Tibial nerve (tissue), 4 donors: ENCODE measurements at regions not wholly inside any gene's neighbourhood (a gene's known extent, or its start where the extent isn't known, plus 50 kb on each side); places are given as distances from the start of the nearest gene placed in this dataset.
A peak's percentile ranks its signal among the peaks of the same experiment; 100 is the strongest.

Experiments used
- DNase-seq, 2 donors: peaks; one replicate each; pipeline ENCODE4 v3.0.0-alpha.2; 2019; ENCODE audit warnings: low spot score in 2 of 2
- H3K27ac ChIP-seq, 4 donors: fragments of 200-600 bp; sonication (generic) in 3 of 4; one replicate each; pipeline ENCODE4 v1.5.1; 2017 to 2019; ENCODE audit warnings: mild to moderate bottlenecking in 1 of 4
- H3K27me3 ChIP-seq, 2 donors: fragments of 200-600 bp; sonication (generic) in 1 of 2; one replicate each; pipeline versions ENCODE4 v1.5.1 to v1.6.0; 2017 to 2019
- H3K36me3 ChIP-seq, 3 donors: fragments of 200-600 bp; sonication (generic); one replicate each; pipeline ENCODE4 v1.5.1; 2018 to 2019
- H3K4me1 ChIP-seq, 4 donors: fragments of 200-600 bp; sonication (generic) in 3 of 4; one replicate each; pipeline ENCODE4 v1.5.1; 2017 to 2019
- H3K4me3 ChIP-seq, 4 donors: fragments of 200-600 bp; sonication (generic) in 3 of 4; one replicate each; pipeline ENCODE4 v1.5.1; 2017 to 2019; ENCODE audit warnings: mild to moderate bottlenecking in 1 of 4, moderate library complexity in 1 of 4
- H3K9me3 ChIP-seq, 4 donors: fragments of 200-600 bp; sonication (generic) in 3 of 4; one replicate each; pipeline ENCODE4 v1.5.1; 2017 to 2019
- EP300 ChIP-seq, 2 donors: sonication (generic); formaldehyde crosslinking; IDR thresholded peaks; one replicate each; pipeline ENCODE4 v1.6.1; 2017; ENCODE audit warnings: antibody characterized with exemption in 2 of 2, mild to moderate bottlenecking in 1 of 2
- POLR2A ChIP-seq, 2 donors: fragments of 450-650 bp; IDR thresholded peaks; one replicate each; pipeline ENCODE4 v1.6.1; 2017; ENCODE audit warnings: antibody characterized with exemption in 2 of 2, mild to moderate bottlenecking in 2 of 2, moderate library complexity in 2 of 2
- WGBS, 2 donors: methylation state at CpG; one replicate each; pipeline ENCODE4 v1.1.5; 2018; 5-methylcytosine and 5-hydroxymethylcytosine counted together
- TF ChIP-seq, protein P1 (sequence below), 5 experiments: fragments of 200-600 bp in 3 of 5; fragments of 450-650 bp in 2 of 5; sonication (generic) in 3 of 5; IDR thresholded peaks; one replicate each; pipeline ENCODE4 v1.5.1; 2016 to 2019; ENCODE audit warnings: antibody characterized with exemption in 5 of 5, mild to moderate bottlenecking in 3 of 5, moderate library complexity in 2 of 5

DNA sequence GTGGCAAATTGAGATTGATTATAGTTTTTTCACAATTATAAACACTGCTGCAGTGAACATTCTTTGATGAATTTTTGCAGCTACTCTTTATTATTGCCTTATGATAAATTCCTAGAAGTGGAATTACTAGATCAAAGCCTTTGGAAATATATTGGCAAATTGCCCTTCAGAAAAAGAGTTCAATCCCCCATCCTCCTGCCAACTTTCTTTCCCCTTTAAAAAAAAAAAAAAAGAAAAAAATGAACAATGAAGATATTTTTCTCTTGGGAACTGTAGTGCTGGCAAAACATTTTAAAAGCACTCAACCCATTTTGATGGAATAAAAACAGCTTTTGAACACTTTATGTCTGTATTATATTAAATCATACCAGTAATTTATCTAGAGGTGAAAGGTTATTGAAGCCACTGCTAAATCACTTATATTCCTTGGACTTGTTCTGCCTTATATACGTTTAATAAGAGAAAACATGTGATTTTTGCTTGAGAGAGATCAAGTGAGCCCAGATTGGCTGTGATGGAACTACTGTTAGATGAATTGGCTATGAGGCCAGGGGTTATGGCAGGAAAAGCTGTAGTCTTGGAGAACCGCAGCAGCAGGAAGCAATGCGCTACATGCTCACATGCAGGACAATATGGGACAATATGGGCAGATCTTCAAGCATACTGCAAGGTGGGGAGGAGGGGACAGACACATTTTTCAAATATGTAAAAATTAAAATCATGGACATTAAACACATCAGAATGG, 212.8 kb upstream of the C2CD4B start:
- no peak for DNase-seq
- 39 to 45% methylated on average over 3 of the region's 3 CpGs for WGBS, 2 donors
- H3K27me3 ChIP-seq, result peaks cover 0 to 5% of the 10 kb centered on the region in 2 donors
- H3K27ac ChIP-seq, result no peak overlapping the region
- H3K9me3 ChIP-seq, result no peaks in the 10 kb centered on the region
- peaks cover 0 to 18% (median 2%) of the 10 kb centered on the region in 4 donors for H3K4me1 ChIP-seq
- TF ChIP-seq EP300 (IDR thresholded peaks at IDR 0.05), result no peak
- H3K4me3 ChIP-seq, result no peak overlapping the region
- H3K36me3 ChIP-seq, result no peaks in the 10 kb centered on the region

DNA sequence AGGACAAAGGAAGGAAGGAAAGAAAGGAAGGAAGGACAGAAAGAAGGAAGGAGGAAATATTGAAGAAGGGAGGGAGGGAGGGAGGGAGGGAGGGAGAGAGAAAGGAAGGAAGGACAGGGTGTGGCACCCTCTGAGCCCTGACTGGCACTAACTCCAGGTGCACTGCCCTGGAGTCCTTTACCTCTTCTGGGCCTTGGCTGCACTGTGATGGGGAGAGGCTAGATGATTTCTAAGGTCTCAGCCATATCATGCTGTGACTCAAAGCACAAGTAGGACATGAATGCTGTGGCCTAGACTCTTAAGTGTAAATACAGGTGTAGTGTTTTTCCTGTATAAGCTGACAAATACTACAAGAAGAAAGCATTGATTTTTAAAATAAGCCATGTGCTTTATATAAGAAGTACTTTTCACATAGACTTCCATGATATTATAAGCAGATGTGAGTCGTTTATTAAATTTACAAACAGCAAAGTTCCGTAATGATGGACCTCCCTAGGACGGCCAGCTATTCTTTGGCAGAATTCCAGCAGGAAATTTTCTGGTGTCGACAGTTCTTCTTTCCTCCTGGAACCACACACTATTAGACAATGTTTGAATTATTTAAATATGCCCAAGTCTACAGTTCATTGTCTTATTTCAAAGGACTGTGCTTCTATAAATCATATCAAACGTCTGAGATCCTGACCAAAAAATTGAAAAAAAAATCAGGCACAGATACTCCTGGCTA, 213.8 kb upstream of the C2CD4B start:
- Histone ChIP-seq H3K4me1 (peaks cover 0 to 18% (median 2%) of the 10 kb centered on the region in 4 donors), H3K36me3 (no peaks in the 10 kb centered on the region), H3K4me3 (no peak overlapping the region), H3K27ac (no peak overlapping the region), H3K9me3 (no peaks in the 10 kb centered on the region), H3K27me3 (peaks cover 0 to 5% of the 10 kb centered on the region in 2 donors)
- no peak for TF ChIP-seq POLR2A (IDR thresholded peaks at IDR 0.05)
- TF ChIP-seq, protein P1, sequence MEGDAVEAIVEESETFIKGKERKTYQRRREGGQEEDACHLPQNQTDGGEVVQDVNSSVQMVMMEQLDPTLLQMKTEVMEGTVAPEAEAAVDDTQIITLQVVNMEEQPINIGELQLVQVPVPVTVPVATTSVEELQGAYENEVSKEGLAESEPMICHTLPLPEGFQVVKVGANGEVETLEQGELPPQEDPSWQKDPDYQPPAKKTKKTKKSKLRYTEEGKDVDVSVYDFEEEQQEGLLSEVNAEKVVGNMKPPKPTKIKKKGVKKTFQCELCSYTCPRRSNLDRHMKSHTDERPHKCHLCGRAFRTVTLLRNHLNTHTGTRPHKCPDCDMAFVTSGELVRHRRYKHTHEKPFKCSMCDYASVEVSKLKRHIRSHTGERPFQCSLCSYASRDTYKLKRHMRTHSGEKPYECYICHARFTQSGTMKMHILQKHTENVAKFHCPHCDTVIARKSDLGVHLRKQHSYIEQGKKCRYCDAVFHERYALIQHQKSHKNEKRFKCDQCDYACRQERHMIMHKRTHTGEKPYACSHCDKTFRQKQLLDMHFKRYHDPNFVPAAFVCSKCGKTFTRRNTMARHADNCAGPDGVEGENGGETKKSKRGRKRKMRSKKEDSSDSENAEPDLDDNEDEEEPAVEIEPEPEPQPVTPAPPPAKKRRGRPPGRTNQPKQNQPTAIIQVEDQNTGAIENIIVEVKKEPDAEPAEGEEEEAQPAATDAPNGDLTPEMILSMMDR (IDR thresholded peaks at IDR 0.05), result no peak
- TF ChIP-seq EP300 (IDR thresholded peaks at IDR 0.05), result no peak
- no peak for DNase-seq
- 30 to 31% methylated on average over 5 of the region's 5 CpGs for WGBS, 2 donors

DNA sequence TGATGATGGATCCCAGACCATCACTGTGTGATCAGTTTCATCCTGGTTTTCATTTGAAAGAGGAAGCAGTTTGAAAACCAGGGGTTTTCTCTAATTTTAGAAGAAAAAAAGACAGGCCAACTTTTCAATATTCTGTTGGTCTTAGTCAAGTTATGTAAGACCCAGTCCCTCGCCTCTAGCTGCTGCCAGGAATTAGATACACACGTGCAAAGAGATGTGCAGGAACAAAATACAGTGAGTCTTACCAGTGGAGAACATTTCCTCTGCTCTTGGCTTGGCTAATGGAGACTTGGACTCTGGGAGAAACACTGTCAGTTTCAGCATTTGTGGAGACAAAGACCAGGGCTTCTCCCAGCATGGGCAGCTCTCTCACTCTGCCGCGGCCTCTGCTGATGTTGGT, 214.9 kb upstream of the C2CD4B start:
- H3K9me3 ChIP-seq, result no peaks in the 10 kb centered on the region
- DNase-seq, result no peak
- no peak overlapping the region for H3K4me3 ChIP-seq
- H3K27me3 ChIP-seq, result peaks cover 0 to 5% of the 10 kb centered on the region in 2 donors
- H3K4me1 ChIP-seq, result peaks cover 0 to 18% (median 2%) of the 10 kb centered on the region in 4 donors
- H3K27ac ChIP-seq, result no peak overlapping the region
- WGBS, 2 donors, result 90 to 91% methylated on average over 4 of the region's 4 CpGs
- no peaks in the 10 kb centered on the region for H3K36me3 ChIP-seq
- TF ChIP-seq, protein P1 (IDR thresholded peaks at IDR 0.05), result no peak
- TF ChIP-seq EP300 (IDR thresholded peaks at IDR 0.05) (no peak), POLR2A (IDR thresholded peaks at IDR 0.05) (no peak)

DNA sequence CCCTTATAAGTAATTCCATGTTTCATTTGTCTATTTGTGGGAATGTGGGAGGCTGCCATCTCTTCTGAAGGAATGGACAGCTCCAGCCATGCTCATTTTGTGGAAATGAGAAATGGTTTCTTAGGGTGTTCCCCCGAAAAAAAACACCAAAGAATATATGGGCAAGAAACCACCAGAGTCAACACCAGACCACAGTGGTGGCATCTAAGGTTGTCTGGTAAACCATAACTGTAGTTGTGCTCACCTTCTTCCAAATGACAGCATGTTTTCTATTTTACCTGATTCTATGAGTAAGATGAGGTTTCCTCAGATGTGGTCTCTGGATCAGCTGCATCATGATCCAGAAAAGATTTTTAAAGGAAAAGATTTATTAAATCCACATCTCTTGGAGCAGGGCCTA, 217.0 kb upstream of the C2CD4B start:
- Histone ChIP-seq H3K36me3 (no peaks in the 10 kb centered on the region), H3K27me3 (peaks cover 0 to 5% of the 10 kb centered on the region in 2 donors), H3K4me3 (no peak overlapping the region), H3K9me3 (no peaks in the 10 kb centered on the region), H3K4me1 (peaks cover 0 to 18% (median 2%) of the 10 kb centered on the region in 4 donors), H3K27ac (no peak overlapping the region)
- TF ChIP-seq EP300 (IDR thresholded peaks at IDR 0.05) (no peak), POLR2A (IDR thresholded peaks at IDR 0.05) (no peak)
- TF ChIP-seq, protein P1 (IDR thresholded peaks at IDR 0.05), result no peak
- WGBS, 2 donors, result 95 to 97% methylated on average over 1 of the region's 1 CpG
- no peak for DNase-seq

DNA sequence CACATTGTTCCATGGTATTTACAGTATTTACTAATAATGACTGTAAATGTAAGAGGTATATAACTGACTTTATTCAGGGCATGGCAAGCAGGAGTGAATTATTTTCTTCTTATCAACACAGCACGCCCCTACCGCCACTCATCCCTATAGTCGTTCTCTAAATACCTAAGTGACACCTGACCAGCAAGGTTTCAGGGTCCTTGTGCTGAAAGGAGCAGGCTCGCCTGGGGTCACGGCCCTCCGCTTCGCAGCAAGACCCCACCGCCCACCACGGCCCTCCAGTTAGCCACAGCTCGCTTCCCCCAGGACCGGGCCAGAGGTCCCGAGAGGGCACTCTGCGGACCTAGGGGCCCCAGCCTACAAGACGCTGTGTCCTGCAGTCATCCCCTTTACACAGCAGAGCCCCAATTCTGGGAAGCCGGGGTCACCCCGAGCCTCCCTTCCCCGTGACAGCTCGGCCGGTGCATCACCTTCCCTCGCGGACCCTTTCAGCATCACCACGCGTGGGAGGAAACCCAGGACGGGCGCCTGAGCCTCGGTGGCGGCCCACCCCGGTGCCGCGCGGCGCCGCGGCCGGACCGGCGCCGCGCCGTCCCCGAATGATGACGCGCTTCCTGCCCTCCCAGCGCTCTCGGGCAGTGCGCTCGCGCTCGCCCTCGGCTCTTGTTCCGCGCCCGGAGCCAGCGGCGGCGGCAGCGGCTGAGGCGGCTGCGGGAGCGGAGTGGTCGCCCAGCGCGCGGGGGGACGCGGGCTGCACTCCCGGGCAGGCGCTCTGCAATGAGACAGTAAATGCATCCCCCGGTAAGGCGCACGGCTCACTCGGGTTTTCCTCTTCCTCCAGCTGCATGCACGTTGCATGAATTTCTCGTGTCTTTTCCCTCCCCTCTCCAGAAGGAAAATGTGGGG, 225.1 kb upstream of the C2CD4B start, which contains the start of gene TLN2:
Gene TLN2, plus strand, starts transcription at position 666 of the 906 bp plus-strand sequence.
- WGBS, 2 donors, result 1 to 2% methylated on average over 32 to 35 of the region's 74 CpGs

More for the DNA sequence above, 225.1 kb upstream of the C2CD4B start, which contains the start of gene TLN2:
- peak within 1 kb of the TSS; percentile 69 to 90 (median 87) for H3K27ac ChIP-seq
- no peaks in the 10 kb centered on the region for H3K9me3 ChIP-seq
- peaks cover 0 to 37% (median 7%) of the 10 kb centered on the region in 4 donors for H3K4me1 ChIP-seq
- no peaks in the 10 kb centered on the region for H3K27me3 ChIP-seq
- H3K4me3 ChIP-seq, result peak within 1 kb of the TSS; percentile 72 to 89 (median 80)
- TF ChIP-seq POLR2A (IDR thresholded peaks at IDR 0.05) (peak; percentile 72 to 88), EP300 (IDR thresholded peaks at IDR 0.05) (peak in 1 of 2 donors; percentile 76)
- TF ChIP-seq, protein P1 (IDR thresholded peaks at IDR 0.05), result peak in 1 of 5 experiments; percentile 28
- H3K36me3 ChIP-seq, result no peaks in the 10 kb centered on the region
- DNase-seq, result peak; percentile 20 to 35
